ENCODE measurements at regions not wholly inside any gene's neighbourhood (a gene's known extent, or its start where the extent isn't known, plus 50 kb on each side); places are given as distances from the start of the nearest gene placed in this dataset.

DNA sequence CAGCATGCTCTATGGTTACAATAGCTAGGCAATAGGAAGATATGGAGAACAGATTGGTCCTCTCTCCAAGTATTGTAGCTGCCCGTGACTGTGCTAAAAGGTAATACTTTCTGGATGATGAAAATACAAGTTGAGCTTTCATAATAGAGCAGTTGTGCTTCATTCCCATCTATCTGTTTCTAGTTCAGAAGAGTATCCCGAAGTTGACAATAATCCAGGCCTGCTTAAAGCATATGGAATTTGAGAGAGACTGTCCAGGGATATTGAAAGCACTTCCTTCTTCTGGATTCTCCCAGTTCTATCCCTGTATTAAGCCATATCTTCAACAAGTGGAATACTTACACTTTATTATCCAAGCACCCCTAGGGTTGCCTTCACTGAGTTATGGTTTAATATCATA lies 350.4 kb downstream of the EFNA5 start:
- no peak for TF ChIP-seq POLR2AphosphoS5 (IDR thresholded peaks at IDR 0.05; ENCODE audit: low read depth, low read length)
- no peak for TF ChIP-seq TAF1 (IDR thresholded peaks at IDR 0.05; ENCODE audit: borderline replicate concordance, insufficient read depth, low read length)
- TF ChIP-seq, protein P1, sequence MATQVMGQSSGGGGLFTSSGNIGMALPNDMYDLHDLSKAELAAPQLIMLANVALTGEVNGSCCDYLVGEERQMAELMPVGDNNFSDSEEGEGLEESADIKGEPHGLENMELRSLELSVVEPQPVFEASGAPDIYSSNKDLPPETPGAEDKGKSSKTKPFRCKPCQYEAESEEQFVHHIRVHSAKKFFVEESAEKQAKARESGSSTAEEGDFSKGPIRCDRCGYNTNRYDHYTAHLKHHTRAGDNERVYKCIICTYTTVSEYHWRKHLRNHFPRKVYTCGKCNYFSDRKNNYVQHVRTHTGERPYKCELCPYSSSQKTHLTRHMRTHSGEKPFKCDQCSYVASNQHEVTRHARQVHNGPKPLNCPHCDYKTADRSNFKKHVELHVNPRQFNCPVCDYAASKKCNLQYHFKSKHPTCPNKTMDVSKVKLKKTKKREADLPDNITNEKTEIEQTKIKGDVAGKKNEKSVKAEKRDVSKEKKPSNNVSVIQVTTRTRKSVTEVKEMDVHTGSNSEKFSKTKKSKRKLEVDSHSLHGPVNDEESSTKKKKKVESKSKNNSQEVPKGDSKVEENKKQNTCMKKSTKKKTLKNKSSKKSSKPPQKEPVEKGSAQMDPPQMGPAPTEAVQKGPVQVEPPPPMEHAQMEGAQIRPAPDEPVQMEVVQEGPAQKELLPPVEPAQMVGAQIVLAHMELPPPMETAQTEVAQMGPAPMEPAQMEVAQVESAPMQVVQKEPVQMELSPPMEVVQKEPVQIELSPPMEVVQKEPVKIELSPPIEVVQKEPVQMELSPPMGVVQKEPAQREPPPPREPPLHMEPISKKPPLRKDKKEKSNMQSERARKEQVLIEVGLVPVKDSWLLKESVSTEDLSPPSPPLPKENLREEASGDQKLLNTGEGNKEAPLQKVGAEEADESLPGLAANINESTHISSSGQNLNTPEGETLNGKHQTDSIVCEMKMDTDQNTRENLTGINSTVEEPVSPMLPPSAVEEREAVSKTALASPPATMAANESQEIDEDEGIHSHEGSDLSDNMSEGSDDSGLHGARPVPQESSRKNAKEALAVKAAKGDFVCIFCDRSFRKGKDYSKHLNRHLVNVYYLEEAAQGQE (IDR thresholded peaks at IDR 0.05; ENCODE audit: insufficient read depth in 1 of 2, low read depth in 2 of 2, low read length in 2 of 2), result no peak
- TF ChIP-seq FOXP2 (optimal IDR thresholded peaks at IDR 0.05; ENCODE audit: borderline replicate concordance, extremely low read depth, extremely low read length, insufficient read depth), result no peak

Measured in PFSK-1 (cell line).